ENCODE measurements at regions not wholly inside any gene's neighbourhood (a gene's known extent, or its start where the extent isn't known, plus 50 kb on each side); places are given as distances from the start of the nearest gene placed in this dataset.

- TF ChIP-seq CTCF (conservative IDR thresholded peaks at IDR 0.05; ENCODE audit: low read depth, low read length) (no peak), MAZ (IDR thresholded peaks at IDR 0.05; ENCODE audit: borderline replicate concordance, low read depth, low read length) (no peak), FOS (IDR thresholded peaks at IDR 0.05; ENCODE audit: low read depth, low read length) (no peak), POLR2A (IDR thresholded peaks at IDR 0.05; ENCODE audit: low read depth, low read length) (no peak), CEBPB (IDR thresholded peaks at IDR 0.05; ENCODE audit: low read depth, low read length) (no peak), RFX5 (IDR thresholded peaks at IDR 0.05; ENCODE audit: low read depth, low read length) (no peak), BHLHE40 (IDR thresholded peaks at IDR 0.05; ENCODE audit: low read depth, low read length) (no peak)
These were observed 170.3 kb upstream of the BMP4 start for GRCh38 chr14:54126947-54127346.
